Hematopoietic multipotent progenitor cell treated with erythropoietin and hydrocortisone succinate and interleukin-3 and kit ligand, for 6 days (in vitro differentiated cells): ENCODE measurements at regions not wholly inside any gene's neighbourhood (a gene's known extent, or its start where the extent isn't known, plus 50 kb on each side); places are given as distances from the start of the nearest gene placed in this dataset.

Source experiments
- DNase-seq: peaks from one replicate; pipeline ENCODE4 v3.0.0-alpha.2; 2015

GRCh38 chr22:20654343-20655208, 119.3 kb upstream of the SERPIND1 start:
- DNase-seq: no peak

- no peak for DNase-seq
Measured at GRCh38 chr22:20655623-20656022, 118.3 kb upstream of the SERPIND1 start.

DNA sequence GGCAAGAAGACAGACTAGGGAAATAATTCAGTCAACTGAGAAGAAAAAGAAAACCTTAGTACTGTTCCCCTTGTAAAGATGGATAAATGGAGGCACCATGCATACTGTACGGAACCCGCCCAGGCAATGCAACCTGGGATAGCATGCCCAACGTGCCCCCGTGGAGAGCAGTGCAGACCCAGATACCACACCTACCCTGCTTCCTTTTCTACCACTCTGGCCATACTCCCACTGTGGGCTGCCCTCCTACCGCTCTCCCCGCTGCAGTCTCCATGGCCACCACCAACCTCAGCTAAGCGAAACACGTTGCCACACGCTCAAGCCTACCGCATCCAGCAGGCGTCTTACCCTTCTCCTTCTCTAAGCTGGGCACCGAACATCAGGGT, 117.4 kb upstream of the SERPIND1 start:
- no peak for DNase-seq

GRCh38 chr22:20656902-20657836, 116.7 kb upstream of the SERPIND1 start:
- DNase-seq: peak; percentile 9
